Embryonic facial prominence (tissue), 1 donor: ENCODE measurements at regions not wholly inside any gene's neighbourhood (a gene's known extent, or its start where the extent isn't known, plus 50 kb on each side); places are given as distances from the start of the nearest gene placed in this dataset.

ENCODE experiments used
- DNase-seq: peaks from one replicate; pipeline ENCODE4 v3.0.0-alpha.2; 2016; ENCODE audit errors: extremely low spot score

- no peak for DNase-seq
Observed at GRCh38 chr4:100843910-100844309, 326.1 kb upstream of the EMCN start.

- no peak for DNase-seq
Observed at GRCh38 chr4:100842856-100843255, 325.0 kb upstream of the EMCN start.

GRCh38 chr4:100841911-100842310, 324.1 kb upstream of the EMCN start:
- DNase-seq, result no peak

GRCh38 chr4:100839712-100840111, 321.9 kb upstream of the EMCN start:
- no peak for DNase-seq

GRCh38 chr4:100838286-100838685, 320.5 kb upstream of the EMCN start:
- DNase-seq, result no peak

- no peak for DNase-seq
Observed at GRCh38 chr4:100836929-100837328, 319.1 kb upstream of the EMCN start.

GRCh38 chr4:100834616-100835015, 316.8 kb upstream of the EMCN start:
- no peak for DNase-seq

- no peak for DNase-seq
Observed at GRCh38 chr4:100833906-100834305, 316.1 kb upstream of the EMCN start.

GRCh38 chr4:100828986-100829685, 311.3 kb upstream of the EMCN start:
- DNase-seq, result no peak

- no peak for DNase-seq
Observed at GRCh38 chr4:100828364-100828763, 310.5 kb upstream of the EMCN start.

GRCh38 chr4:100827756-100828155, 309.9 kb upstream of the EMCN start:
- no peak for DNase-seq

GRCh38 chr4:100826808-100827548, 309.2 kb upstream of the EMCN start:
- no peak for DNase-seq

GRCh38 chr4:100826067-100826466, 308.2 kb upstream of the EMCN start:
- no peak for DNase-seq

- DNase-seq, result no peak
Observed at GRCh38 chr4:100823993-100824323, 306.1 kb upstream of the EMCN start.

GRCh38 chr4:100823066-100823992, 305.5 kb upstream of the EMCN start:
- no peak for DNase-seq

GRCh38 chr4:100820249-100820648, 302.4 kb upstream of the EMCN start:
- no peak for DNase-seq

- no peak for DNase-seq
Observed at GRCh38 chr4:100819505-100819904, 301.7 kb upstream of the EMCN start.

GRCh38 chr4:100816436-100817045, 298.7 kb upstream of the EMCN start:
- DNase-seq, result no peak

GRCh38 chr4:100811046-100811445, 293.2 kb upstream of the EMCN start:
- DNase-seq, result no peak

- DNase-seq, result no peak
Observed at GRCh38 chr4:100809506-100809905, 291.7 kb upstream of the EMCN start.

GRCh38 chr4:100806988-100807387, 289.2 kb upstream of the EMCN start:
- no peak for DNase-seq

- no peak for DNase-seq
Observed at GRCh38 chr4:100805538-100805937, 287.7 kb upstream of the EMCN start.
